ENCODE measurements at regions not wholly inside any gene's neighbourhood (a gene's known extent, or its start where the extent isn't known, plus 50 kb on each side); places are given as distances from the start of the nearest gene placed in this dataset.

DNA sequence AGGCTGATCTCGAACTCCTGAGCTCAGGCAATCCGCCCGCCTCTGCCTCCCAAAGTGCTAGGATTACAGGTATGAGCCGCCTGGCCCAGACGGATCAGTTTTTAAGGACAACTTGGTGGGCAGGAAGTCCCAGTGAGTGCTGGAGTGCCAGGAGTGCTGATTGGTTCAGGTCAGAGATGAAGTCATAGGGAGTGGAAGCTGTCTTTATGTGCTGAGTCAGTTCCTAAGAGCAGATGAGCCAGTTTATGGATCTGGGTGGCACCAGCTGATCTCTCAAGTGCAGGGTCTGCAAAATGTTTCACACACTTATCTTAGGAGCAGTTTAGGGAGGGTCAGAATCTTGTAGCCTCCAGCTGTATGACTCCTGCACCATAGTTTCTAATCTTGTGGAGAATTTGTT lies 292.1 kb upstream of the ELAVL2 start:
- Histone ChIP-seq H3K36me3 (ENCODE audit: control insufficient read depth in 2 of 2, insufficient read depth in 1 of 2, low read length in 2 of 2) (no peaks in the 10 kb centered on the region), H3K4me3 (ENCODE audit: low read depth, low read length) (no peak overlapping the region), H3K9me3 (ENCODE audit: control insufficient read depth, insufficient read depth, low read depth, low read length) (no peaks in the 10 kb centered on the region), H3K4me1 (ENCODE audit: control insufficient read depth, insufficient read depth, low read length) (no peaks in the 10 kb centered on the region), H3K27ac (ENCODE audit: extremely low read depth, low read depth, low read length) (no peak overlapping the region)
- ChIA-PET CTCF (no interaction called here), POLR2A (no interaction called here)
- no peak for TF ChIP-seq ZBTB48 (tag by site-specific recombination; IDR thresholded peaks at IDR 0.05)
- no peak for TF ChIP-seq RBAK (tag by site-specific recombination; IDR thresholded peaks at IDR 0.05)
- TF ChIP-seq IKZF3 (tag by site-specific recombination; IDR thresholded peaks at IDR 0.05) = no peak

DNA sequence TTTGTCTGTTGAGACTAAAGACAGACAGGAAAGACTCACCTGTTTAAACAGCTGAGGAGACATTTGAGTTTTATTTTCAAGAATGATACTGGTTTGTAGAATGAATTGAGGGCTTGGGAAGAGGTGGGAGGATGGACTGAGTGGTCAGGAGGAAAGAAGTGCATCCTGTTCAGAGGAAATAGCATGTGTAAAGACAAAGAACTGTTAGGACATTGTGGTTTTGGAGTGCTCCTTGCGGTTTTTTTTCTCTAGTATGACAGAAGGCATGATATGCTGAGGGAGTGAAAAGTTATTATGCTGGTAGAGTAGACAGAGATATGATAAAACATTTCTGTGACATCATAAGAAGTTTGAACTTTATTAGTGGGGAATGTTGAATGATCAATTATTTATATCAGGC lies 270.7 kb upstream of the ELAVL2 start:
- no peak overlapping the region for H3K4me3 ChIP-seq (ENCODE audit: low read depth, low read length)
- no peaks in the 10 kb centered on the region for H3K9me3 ChIP-seq (ENCODE audit: control insufficient read depth, insufficient read depth, low read depth, low read length)
- no peaks in the 10 kb centered on the region for H3K36me3 ChIP-seq (ENCODE audit: control insufficient read depth in 2 of 2, insufficient read depth in 1 of 2, low read length in 2 of 2)
- POLR2A ChIA-PET = no interaction called here
- H3K4me1 ChIP-seq (ENCODE audit: control insufficient read depth, insufficient read depth, low read length) = no peaks in the 10 kb centered on the region
- no peak overlapping the region for H3K27ac ChIP-seq (ENCODE audit: extremely low read depth, low read depth, low read length)
- CTCF ChIA-PET = no interaction called here
- TF ChIP-seq ZNF48 (tag by site-specific recombination; IDR thresholded peaks at IDR 0.05) = no peak
- no peak for TF ChIP-seq ZNF211 (tag by site-specific recombination; IDR thresholded peaks at IDR 0.05; ENCODE audit: low read depth)
- TF ChIP-seq ZNF701 (tag by site-specific recombination; IDR thresholded peaks at IDR 0.05) = no peak
- TF ChIP-seq, protein P1, sequence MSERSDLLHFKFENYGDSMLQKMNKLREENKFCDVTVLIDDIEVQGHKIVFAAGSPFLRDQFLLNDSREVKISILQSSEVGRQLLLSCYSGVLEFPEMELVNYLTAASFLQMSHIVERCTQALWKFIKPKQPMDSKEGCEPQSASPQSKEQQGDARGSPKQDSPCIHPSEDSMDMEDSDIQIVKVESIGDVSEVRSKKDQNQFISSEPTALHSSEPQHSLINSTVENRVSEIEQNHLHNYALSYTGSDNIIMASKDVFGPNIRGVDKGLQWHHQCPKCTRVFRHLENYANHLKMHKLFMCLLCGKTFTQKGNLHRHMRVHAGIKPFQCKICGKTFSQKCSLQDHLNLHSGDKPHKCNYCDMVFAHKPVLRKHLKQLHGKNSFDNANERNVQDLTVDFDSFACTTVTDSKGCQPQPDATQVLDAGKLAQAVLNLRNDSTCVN (tag by site-specific recombination; optimal IDR thresholded peaks at IDR 0.05) = no peak
- TF ChIP-seq ZNF248 (tag by site-specific recombination; IDR thresholded peaks at IDR 0.05) = no peak
- TF ChIP-seq ZNF654 (tag by site-specific recombination; IDR thresholded peaks at IDR 0.05; ENCODE audit: low read depth) = no peak
- no peak for TF ChIP-seq ZNF501 (tag by site-specific recombination; IDR thresholded peaks at IDR 0.05)
- TF ChIP-seq, protein P2, sequence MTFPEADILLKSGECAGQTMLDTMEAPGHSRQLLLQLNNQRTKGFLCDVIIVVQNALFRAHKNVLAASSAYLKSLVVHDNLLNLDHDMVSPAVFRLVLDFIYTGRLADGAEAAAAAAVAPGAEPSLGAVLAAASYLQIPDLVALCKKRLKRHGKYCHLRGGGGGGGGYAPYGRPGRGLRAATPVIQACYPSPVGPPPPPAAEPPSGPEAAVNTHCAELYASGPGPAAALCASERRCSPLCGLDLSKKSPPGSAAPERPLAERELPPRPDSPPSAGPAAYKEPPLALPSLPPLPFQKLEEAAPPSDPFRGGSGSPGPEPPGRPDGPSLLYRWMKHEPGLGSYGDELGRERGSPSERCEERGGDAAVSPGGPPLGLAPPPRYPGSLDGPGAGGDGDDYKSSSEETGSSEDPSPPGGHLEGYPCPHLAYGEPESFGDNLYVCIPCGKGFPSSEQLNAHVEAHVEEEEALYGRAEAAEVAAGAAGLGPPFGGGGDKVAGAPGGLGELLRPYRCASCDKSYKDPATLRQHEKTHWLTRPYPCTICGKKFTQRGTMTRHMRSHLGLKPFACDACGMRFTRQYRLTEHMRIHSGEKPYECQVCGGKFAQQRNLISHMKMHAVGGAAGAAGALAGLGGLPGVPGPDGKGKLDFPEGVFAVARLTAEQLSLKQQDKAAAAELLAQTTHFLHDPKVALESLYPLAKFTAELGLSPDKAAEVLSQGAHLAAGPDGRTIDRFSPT (tag by site-specific recombination; IDR thresholded peaks at IDR 0.05) = no peak
- no peak for TF ChIP-seq ZEB2 (tag by site-specific recombination; IDR thresholded peaks at IDR 0.05)
- TF ChIP-seq, protein P3, sequence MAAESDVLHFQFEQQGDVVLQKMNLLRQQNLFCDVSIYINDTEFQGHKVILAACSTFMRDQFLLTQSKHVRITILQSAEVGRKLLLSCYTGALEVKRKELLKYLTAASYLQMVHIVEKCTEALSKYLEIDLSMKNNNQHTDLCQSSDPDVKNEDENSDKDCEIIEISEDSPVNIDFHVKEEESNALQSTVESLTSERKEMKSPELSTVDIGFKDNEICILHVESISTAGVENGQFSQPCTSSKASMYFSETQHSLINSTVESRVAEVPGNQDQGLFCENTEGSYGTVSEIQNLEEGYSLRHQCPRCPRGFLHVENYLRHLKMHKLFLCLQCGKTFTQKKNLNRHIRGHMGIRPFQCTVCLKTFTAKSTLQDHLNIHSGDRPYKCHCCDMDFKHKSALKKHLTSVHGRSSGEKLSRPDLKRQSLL (tag by site-specific recombination; IDR thresholded peaks at IDR 0.05) = no peak
- TF ChIP-seq, protein P4, sequence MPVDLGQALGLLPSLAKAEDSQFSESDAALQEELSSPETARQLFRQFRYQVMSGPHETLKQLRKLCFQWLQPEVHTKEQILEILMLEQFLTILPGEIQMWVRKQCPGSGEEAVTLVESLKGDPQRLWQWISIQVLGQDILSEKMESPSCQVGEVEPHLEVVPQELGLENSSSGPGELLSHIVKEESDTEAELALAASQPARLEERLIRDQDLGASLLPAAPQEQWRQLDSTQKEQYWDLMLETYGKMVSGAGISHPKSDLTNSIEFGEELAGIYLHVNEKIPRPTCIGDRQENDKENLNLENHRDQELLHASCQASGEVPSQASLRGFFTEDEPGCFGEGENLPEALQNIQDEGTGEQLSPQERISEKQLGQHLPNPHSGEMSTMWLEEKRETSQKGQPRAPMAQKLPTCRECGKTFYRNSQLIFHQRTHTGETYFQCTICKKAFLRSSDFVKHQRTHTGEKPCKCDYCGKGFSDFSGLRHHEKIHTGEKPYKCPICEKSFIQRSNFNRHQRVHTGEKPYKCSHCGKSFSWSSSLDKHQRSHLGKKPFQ (tag by site-specific recombination; IDR thresholded peaks at IDR 0.05) = no peak
- no peak for TF ChIP-seq ZBTB8A (tag by site-specific recombination; IDR thresholded peaks at IDR 0.05)
- no peak for TF ChIP-seq ZNF677 (tag by site-specific recombination; IDR thresholded peaks at IDR 0.05)
- TF ChIP-seq ZFP3 (tag by site-specific recombination; IDR thresholded peaks at IDR 0.05; ENCODE audit: low read depth) = no peak
- TF ChIP-seq, protein P5, sequence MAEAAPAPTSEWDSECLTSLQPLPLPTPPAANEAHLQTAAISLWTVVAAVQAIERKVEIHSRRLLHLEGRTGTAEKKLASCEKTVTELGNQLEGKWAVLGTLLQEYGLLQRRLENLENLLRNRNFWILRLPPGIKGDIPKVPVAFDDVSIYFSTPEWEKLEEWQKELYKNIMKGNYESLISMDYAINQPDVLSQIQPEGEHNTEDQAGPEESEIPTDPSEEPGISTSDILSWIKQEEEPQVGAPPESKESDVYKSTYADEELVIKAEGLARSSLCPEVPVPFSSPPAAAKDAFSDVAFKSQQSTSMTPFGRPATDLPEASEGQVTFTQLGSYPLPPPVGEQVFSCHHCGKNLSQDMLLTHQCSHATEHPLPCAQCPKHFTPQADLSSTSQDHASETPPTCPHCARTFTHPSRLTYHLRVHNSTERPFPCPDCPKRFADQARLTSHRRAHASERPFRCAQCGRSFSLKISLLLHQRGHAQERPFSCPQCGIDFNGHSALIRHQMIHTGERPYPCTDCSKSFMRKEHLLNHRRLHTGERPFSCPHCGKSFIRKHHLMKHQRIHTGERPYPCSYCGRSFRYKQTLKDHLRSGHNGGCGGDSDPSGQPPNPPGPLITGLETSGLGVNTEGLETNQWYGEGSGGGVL (tag by site-specific recombination; IDR thresholded peaks at IDR 0.05) = no peak
- no peak for TF ChIP-seq ZNF660 (tag by site-specific recombination; IDR thresholded peaks at IDR 0.05)
- no peak for TF ChIP-seq ZNF514 (tag by site-specific recombination; IDR thresholded peaks at IDR 0.05)
- TF ChIP-seq ZNF785 (tag by site-specific recombination; IDR thresholded peaks at IDR 0.05) = no peak
- no peak for TF ChIP-seq SP7 (tag by site-specific recombination; IDR thresholded peaks at IDR 0.05)
